C4-2B (cell line): ENCODE measurements at regions not wholly inside any gene's neighbourhood (a gene's known extent, or its start where the extent isn't known, plus 50 kb on each side); places are given as distances from the start of the nearest gene placed in this dataset.

ENCODE experiments used
- ZFX ChIP-seq: fragments of 450-650 bp; IDR thresholded peaks from 2 replicates; pipeline ENCODE4 v1.6.1; 2017
- TF ChIP-seq, protein P1 (sequence below): fragments of 450-650 bp; conservative IDR thresholded peaks from 2 replicates; pipeline ENCODE4 v1.5.1; 2017; ENCODE audit warnings: mild to moderate bottlenecking

DNA sequence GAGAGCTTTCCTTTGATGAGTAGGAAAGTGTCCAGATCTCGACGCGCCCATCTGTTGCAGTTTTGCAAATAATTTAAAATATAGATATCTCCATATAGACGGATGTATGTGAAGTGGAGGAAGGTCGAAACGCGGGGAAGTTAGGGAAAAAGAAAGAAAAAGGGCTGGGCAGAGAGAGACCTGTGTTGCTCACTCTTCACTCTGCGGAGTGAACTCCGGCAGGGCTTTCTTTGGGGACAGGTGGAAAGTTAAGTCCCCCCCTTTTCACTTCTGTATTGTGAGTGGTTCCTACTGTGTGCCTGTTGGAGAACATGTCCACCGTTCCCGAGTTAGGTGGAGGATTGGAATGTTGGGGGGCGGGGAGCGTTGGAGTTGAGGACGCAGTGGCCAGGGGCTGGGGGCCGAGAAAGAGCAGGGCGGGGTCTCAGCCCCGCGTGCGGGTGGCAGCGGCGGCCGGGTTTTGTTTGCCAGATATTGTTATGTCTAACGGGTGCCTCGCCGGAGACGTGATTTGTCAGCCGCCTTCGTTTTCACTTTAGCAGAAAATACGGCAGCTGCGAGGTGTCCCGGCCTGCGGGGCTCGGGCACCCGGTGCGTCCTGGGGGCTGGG lies 145.1 kb upstream of the ZNF536 start:
- TF ChIP-seq, protein P1, sequence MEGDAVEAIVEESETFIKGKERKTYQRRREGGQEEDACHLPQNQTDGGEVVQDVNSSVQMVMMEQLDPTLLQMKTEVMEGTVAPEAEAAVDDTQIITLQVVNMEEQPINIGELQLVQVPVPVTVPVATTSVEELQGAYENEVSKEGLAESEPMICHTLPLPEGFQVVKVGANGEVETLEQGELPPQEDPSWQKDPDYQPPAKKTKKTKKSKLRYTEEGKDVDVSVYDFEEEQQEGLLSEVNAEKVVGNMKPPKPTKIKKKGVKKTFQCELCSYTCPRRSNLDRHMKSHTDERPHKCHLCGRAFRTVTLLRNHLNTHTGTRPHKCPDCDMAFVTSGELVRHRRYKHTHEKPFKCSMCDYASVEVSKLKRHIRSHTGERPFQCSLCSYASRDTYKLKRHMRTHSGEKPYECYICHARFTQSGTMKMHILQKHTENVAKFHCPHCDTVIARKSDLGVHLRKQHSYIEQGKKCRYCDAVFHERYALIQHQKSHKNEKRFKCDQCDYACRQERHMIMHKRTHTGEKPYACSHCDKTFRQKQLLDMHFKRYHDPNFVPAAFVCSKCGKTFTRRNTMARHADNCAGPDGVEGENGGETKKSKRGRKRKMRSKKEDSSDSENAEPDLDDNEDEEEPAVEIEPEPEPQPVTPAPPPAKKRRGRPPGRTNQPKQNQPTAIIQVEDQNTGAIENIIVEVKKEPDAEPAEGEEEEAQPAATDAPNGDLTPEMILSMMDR: no peak
- TF ChIP-seq ZFX: no peak
